HG03457 (cell line): ENCODE measurements at regions not wholly inside any gene's neighbourhood (a gene's known extent, or its start where the extent isn't known, plus 50 kb on each side); places are given as distances from the start of the nearest gene placed in this dataset.

Experiments used
- ATAC-seq: cut with Tn5 transposase; IDR thresholded peaks from one replicate; pipeline ENCODE4 v1.9.1; 2021; ENCODE audit warnings: moderate number of reproducible peaks; ENCODE audit not compliant: unreplicated experiment

DNA sequence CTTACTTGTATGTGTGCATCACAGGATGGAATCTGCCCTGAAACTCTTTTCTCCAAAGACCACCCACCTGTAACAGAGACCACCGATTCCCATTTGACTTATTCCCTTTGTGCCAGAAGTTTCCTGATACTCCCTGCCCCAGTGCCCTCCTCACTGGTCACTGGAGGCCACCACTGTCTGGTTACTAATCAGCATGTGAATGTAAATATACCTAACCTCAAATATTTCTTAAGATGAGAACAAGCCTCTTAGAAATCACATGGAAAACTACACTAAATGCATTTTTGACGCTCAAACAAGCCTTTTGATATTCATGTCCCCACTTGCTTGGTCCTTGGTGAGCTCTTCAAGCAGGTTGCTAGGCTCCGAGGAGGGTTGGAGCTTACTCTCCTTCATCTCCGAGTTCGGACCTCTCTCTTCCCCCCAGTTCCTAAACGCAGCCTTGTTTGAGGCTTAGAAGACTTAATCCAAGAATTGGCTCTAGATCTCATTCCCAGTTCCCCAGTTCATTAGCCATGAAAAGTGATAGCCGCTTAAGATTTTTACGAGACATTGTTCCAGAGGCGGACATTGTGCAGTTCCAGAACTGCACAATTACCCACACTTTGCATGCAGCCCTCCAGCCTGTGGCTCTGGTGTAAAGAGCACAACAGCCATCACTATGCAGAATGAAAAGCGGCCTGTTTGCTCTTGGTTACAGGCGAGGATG lies 579.2 kb upstream of the PSMD7 start:
- ATAC-seq = no peak

- ATAC-seq = no peak
Observed at GRCh38 chr16:73714976-73715375, 581.6 kb upstream of the PSMD7 start.

GRCh38 chr16:73713778-73714495 lies 582.7 kb upstream of the PSMD7 start:
- ATAC-seq = no peak

GRCh38 chr16:73713251-73713650 lies 583.4 kb upstream of the PSMD7 start:
- no peak for ATAC-seq

- no peak for ATAC-seq
Observed at GRCh38 chr16:73711406-73712080, 585.1 kb upstream of the PSMD7 start.

GRCh38 chr16:73710526-73710925 lies 586.1 kb upstream of the PSMD7 start:
- no peak for ATAC-seq

DNA sequence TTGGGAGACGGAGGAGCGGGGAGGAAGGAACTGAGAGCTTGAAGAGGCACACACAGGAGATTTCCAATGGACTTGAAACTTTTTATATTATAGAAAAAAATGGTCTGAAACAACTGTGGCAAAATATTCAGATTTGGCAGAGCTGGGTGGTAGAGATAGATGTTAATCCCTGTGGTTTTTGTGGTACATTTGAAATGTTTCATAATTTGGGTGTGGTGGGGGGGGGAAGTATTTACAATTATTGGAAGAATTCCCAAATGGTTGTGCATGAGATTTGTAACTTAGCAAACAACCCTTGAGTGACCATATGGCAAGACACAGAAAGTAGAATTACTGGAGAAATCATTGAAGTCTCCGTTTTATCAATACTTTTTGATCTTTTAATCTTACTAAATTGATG lies 588.8 kb upstream of the PSMD7 start:
- no peak for ATAC-seq

DNA sequence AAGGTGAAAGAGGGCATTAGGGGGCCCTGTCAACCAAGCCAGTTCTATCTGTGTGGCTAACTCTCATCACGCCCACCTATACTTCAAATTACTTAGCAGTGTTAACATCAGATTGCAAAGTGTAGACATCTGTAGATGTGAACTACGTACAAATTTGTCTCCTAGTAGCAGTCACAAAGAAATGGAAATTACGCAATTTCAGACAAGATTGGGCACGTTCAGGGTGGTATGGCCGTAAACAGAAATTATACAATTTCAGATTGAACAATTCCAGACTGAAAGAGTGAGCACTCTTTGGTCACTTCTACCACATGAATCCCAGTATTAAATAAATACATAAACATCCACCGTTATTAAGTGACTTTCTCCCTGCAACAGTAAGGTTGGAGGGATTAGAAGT lies 592.7 kb upstream of the PSMD7 start:
- ATAC-seq = no peak

DNA sequence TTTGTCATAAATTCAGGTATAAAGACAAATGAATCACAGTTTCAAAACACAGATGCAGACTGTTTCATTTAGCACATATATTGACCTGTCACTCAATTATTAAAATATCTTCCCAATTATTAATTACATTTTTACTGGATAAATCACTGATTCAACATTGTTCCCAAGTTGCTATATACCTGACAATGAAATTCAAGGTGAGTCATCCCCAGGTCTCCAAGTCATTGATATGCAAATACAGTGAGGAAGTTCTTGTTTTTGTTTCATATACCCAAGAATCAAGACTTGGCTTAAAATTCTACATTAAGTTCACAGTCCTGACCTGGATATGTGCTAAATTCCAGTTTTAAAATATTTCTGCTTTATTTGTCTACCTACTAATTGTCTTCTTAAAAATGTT lies 599.3 kb upstream of the PSMD7 start:
- no peak for ATAC-seq

DNA sequence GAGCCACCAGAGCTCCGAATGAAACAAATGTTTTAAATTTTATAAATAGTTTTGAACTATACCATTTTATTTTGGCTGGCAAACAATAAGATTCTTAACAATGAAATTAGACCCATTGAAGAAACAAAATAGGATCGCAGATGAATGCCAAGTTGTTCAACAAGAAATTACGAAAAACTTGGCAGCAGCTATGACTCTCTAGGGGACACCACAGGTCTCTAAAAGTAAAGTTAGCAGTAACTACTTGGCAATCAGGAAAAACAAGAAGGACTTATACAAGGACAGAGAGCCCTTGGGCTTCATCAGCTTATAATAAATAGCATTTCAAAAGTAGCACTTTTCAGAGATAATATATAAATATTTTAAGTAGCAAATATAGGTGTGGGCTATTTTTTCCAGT lies 603.8 kb upstream of the PSMD7 start:
- no peak for ATAC-seq

- no peak for ATAC-seq
Observed at GRCh38 chr16:73683804-73684203, 612.8 kb upstream of the PSMD7 start.

DNA sequence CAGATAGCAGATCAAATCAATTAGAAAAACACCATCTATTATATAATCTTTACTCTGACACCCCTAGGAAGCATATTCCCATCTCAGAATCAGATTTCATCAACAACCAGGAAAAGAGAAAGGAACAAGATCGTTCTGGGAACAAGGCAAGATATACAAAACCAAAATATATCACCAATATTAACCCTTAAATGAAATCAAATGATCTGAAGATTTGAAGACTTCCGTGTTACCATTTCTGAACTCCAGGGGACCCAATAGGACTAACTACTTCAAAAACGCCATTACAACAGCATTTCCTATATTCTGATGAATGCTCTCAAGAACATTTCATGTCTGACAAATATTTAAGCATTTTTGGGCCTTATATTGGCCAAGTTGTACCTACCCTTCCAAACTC lies 624.2 kb upstream of the ZFHX3 start:
- no peak for ATAC-seq

DNA sequence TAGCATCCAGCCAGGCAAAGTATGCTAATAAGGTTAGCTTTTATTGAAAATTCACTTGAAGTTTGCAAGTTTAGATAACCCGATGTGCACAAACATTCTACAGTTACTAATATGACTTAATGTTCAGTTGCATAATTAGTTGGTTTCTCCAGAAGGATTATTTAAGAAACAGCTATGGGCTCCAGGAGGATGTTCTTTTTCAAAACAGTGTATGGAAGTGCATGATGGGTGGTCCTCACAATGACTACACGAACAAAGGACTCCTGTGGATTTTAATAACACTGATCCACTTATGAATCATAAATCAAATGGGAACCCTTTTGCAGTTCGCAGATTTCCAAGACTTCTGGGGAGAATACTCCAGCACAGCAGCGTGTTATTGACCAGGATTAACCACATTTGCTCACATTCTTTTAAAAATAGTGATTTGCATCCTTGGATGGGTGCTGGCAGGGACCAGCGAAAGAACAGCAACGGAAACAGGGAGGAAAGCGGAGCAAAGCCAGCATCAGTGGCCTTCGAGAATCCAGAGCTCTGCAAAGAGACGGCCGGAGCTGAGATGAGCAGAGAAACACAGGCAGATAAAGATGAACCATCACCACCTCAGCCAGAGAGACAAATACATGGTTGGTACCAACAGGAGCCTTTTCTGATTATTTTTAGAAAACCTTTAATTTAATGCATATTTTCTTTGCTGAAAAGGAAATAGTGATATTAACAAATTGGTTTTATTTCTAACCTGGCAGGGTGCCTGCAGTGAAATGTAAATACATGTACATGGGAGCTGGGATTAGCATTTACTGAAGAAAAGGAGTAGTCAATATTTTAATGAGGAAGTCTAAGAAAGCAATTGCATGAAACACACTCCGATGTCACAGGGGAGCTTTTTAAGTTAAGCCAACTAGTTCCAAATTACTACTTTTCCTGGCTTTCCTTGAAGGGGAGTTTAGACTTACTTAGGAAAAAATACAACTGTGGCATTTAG lies 623.2 kb upstream of the ZFHX3 start:
- ATAC-seq = no peak

DNA sequence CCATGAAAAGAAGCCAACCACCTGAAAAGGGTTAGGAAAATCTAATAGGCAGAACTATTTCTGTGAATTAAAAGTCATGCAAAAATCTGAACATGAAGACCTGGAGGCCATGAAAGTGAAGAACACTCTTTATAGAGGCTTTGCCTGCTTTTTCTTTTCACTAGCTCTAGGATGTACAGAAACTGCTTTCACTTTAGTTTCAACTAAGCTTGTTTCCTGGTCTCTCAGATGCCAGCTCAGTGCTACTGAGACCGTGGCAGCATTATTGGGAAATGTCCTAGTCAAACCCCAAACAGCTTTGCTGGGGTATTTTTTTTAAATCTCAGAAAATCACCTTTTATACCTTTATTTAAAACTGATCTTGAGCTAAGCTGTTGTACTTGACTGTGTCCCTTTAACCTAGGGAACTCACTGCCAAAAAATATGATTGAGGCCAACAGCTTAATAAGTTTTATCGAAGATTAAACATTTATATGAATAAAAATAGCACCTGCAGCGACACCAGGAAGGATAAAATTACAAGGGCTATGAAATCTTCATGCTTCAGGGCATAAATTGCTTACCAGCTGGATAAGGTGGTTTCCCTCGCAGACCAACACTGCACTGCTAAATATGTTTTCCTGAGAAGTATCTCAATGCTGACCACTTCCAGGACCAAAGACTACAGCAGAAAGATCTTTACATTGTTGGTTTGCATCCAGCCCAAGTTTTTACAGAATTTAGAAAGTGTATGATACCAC lies 621.8 kb upstream of the ZFHX3 start:
- no peak for ATAC-seq

GRCh38 chr16:73663720-73664119 lies 615.8 kb upstream of the ZFHX3 start:
- no peak for ATAC-seq

DNA sequence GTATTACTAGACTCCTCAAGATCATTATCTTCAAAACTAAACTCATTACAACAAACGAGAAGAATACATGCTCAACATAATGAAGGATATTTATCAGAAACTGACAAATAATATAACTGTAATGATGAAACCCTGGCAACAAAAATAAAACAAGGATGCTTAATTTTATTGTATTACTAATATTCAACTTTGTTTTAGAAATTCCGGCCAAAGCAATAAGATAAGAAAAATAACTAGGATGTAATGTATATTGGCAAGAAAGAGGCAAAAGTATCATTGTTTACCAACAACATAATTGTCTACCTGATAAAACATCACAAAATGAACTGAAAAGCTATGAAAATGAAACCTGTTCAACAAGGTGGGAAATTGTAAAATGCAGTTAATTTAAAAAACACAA lies 588.3 kb upstream of the ZFHX3 start:
- ATAC-seq = no peak

GRCh38 chr16:73629011-73629410 lies 581.1 kb upstream of the ZFHX3 start:
- ATAC-seq = no peak

DNA sequence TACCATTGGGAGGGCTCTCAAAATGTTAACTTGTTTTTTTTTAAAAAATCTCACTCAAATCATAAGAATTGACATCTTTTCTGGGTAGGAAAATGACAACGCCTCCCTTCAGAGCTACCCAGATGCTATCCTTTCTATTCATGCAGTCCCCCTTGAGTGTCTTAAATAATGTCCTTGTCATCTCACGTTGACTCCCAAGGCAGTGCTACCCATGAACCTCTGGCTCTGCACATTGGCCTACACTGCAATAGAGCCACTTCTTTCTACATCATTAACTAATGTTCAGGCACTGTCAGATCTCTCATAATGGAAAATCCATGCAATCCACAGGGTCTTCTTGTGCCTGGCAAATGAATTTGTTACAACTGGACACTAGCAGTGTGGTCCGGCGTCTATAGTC lies 569.8 kb upstream of the ZFHX3 start:
- ATAC-seq = no peak

GRCh38 chr16:73616770-73617169 lies 568.8 kb upstream of the ZFHX3 start:
- ATAC-seq = no peak

DNA sequence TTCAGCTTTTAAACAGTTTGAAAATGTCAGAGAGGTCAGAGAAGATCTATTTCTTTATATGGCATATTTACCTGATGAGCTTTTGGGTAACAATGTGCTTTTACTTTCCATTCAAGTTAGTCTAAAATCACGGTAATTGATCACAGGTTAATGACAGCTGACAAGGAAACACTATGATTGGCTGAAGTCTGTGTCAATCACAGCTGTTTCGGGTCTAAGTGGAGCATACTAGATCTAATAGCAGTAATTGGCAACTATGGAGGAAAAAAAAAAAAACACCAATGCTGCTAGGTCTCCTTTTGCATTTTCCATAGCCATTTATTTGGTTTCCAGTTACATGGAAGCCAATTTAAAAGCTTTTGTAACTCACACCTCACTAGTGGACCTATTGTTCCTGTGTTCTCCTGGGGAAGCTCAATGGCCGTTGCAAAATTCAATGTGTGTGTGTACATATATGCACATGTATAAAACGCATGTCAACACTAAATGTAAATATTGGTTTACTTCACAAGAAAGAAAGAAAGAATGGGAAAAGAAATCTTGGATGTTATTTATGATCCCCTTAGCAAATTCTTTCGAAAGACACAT lies 568.3 kb upstream of the ZFHX3 start:
- no peak for ATAC-seq
